ENCODE measurements at regions not wholly inside any gene's neighbourhood (a gene's known extent, or its start where the extent isn't known, plus 50 kb on each side); places are given as distances from the start of the nearest gene placed in this dataset.
"Not testable (repeated sequence)": the region's sequence is repeated elsewhere in the genome, so short reads cannot be mapped to it uniquely, and the experiment has no call there.

DNA sequence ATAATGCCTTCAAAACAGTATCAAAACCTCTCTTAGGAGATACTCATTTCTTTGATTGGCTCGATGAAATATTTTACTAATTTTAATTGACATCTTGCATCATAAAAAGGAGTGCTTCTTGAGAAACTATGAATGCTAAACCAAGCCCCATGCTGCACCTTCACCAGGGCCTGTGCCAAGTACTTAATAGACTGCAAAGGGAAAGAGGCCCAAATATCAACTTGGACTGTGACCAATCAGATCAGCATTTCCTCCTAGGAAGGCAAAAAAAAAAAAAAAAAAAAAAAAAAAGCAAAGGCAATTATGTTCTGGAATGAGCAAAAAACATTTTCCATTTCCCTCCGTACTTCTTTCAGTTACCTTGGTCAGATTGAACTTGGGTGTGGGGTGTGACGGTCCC lies 253.0 kb upstream of the SOX4 start:
- H3K4me3 ChIP-seq (ENCODE audit: low read depth, low read length) = no peak overlapping the region
- in situ Hi-C loops (cut with HindIII; ENCODE audit: low sequenced_read_pairs) = no loop called here
- no peak for DNase-seq (ENCODE audit: low read depth, low spot score)
- TF ChIP-seq, protein P1, sequence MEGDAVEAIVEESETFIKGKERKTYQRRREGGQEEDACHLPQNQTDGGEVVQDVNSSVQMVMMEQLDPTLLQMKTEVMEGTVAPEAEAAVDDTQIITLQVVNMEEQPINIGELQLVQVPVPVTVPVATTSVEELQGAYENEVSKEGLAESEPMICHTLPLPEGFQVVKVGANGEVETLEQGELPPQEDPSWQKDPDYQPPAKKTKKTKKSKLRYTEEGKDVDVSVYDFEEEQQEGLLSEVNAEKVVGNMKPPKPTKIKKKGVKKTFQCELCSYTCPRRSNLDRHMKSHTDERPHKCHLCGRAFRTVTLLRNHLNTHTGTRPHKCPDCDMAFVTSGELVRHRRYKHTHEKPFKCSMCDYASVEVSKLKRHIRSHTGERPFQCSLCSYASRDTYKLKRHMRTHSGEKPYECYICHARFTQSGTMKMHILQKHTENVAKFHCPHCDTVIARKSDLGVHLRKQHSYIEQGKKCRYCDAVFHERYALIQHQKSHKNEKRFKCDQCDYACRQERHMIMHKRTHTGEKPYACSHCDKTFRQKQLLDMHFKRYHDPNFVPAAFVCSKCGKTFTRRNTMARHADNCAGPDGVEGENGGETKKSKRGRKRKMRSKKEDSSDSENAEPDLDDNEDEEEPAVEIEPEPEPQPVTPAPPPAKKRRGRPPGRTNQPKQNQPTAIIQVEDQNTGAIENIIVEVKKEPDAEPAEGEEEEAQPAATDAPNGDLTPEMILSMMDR (IDR thresholded peaks at IDR 0.05; ENCODE audit: low read depth, low read length) = no peak

DNA sequence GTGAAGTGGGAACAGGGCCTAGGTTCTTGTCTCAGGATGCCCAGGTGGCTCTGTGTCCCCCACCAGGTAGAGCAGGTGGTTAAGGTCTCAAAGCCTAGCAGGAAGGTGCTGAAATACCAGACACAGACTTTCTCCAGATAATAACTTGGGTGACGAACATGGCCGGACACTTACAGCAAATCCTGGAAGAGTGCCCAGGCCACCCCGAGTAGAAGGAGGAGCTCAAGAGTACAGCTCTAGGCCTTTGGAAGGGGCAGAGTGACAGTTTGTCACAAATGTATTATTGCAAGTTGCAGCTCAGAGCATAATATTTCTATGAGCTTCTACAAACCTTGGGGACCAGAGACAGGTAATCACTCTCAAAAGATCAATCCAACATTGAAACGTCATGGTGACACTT lies 251.6 kb upstream of the SOX4 start:
- no peak overlapping the region for H3K4me3 ChIP-seq (ENCODE audit: low read depth, low read length)
- in situ Hi-C loops (cut with HindIII; ENCODE audit: low sequenced_read_pairs) = no loop called here
- TF ChIP-seq, protein P1 (IDR thresholded peaks at IDR 0.05; ENCODE audit: low read depth, low read length) = no peak
- no peak for DNase-seq (ENCODE audit: low read depth, low spot score)

DNA sequence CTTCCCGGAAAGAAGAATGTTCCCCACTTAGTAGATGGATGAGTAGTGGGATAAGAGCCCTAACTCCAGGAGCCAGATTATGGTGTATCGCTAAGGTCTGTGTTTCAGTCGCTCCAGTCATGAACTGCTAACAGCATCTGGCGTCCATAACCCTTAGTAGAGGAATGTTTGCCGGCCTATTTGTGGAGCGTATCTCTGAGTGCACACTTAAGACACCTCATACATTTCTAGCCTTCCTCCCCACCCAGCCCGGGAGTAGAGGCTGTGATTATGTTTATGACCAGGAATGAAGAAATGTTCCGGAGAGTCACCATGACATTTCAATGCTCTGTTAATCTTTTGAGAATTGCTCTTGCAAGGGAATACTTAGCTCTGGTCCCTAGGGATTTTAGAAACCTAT lies 251.1 kb upstream of the SOX4 start:
- in situ Hi-C loops (cut with HindIII; ENCODE audit: low sequenced_read_pairs) = no loop called here

DNA sequence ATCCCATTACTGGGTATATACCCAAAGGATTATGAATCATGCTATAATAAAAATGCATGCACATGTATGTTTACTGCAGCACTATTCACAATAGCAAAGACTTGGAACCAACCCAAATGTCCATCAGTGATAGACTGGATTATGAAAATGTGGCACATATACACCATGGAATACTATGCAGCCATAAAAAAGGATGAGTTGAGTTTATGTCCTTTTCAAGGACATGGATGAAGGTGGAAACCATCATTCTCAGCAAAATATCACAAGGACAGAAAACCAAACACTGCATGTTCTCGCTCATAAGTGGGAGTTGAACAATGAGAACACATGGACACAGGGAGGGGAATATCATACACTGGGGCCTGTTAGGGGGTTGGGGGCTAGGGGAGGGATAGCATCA lies 247.8 kb upstream of the SOX4 start:
- DNase-seq (ENCODE audit: low read depth, low spot score); H3K4me3 ChIP-seq (ENCODE audit: low read depth, low read length); in situ Hi-C loops (cut with HindIII; ENCODE audit: low sequenced_read_pairs): not testable (repeated sequence)

More for the DNA sequence above, 251.1 kb upstream of the SOX4 start:
- TF ChIP-seq, protein P1 (IDR thresholded peaks at IDR 0.05; ENCODE audit: low read depth, low read length) = no peak
- DNase-seq (ENCODE audit: low read depth, low spot score) = no peak
- H3K4me3 ChIP-seq (ENCODE audit: low read depth, low read length) = no peak overlapping the region

DNA sequence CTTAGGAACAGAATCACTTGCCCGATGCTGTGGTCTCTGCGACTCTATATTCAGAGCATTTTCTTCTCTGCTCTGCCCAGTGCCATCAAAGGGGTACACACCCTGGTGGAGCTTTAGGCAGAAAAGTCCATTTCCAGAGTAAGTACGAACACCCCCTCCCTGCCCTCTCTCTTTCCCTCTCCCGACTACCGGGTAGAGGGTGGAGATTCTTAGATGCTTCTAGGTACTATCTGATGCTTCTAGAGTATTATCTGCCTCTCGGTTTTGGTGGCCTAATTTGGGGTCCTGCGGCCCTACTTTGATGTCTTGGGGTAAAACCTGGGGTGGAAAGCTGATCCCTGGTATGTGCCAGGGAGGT lies 245.4 kb upstream of the SOX4 start:
- H3K4me3 ChIP-seq (ENCODE audit: low read depth, low read length) = no peak overlapping the region
- TF ChIP-seq, protein P1 (IDR thresholded peaks at IDR 0.05; ENCODE audit: low read depth, low read length) = no peak
- in situ Hi-C loops (cut with HindIII; ENCODE audit: low sequenced_read_pairs) = no loop called here
- no peak for DNase-seq (ENCODE audit: low read depth, low spot score)

DNA sequence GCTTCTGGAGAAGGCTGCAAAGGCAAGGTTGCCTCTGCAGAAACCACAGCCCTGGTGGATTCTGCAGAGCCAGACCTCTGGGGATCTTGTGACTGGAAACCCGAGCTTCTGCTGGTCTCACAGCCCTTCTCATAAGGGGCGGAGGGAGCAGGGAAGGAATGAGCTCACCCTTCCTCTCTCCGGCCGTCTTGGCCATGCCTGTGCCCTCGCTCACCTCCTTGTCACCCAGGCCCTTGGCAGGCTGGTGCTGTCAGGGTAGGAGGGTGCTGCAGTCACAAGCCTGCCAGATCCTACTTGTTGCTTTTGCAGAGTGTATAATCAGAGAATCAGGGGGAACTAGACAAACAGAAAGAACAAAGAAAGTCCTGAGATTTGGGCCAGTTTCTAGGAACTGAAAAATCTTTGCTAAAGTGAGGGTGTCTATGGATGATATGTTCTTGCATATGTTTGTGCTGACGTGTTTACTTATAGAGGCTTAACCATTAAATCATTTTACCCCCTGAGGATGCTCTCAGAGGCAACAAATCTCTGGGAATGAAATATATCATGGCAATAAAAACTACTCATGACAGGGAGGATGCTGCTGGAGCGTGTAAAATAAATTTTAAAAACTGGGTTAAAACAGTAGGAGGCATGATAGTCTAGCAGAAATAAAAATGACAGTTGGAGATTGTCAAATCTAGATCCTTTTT lies 244.9 kb upstream of the SOX4 start:
- in situ Hi-C loops (cut with HindIII; ENCODE audit: low sequenced_read_pairs) = no loop called here
- peak; percentile 76 for DNase-seq (ENCODE audit: low read depth, low spot score)
- TF ChIP-seq, protein P1 (IDR thresholded peaks at IDR 0.05; ENCODE audit: low read depth, low read length) = no peak
- H3K4me3 ChIP-seq (ENCODE audit: low read depth, low read length) = no peak overlapping the region

DNA sequence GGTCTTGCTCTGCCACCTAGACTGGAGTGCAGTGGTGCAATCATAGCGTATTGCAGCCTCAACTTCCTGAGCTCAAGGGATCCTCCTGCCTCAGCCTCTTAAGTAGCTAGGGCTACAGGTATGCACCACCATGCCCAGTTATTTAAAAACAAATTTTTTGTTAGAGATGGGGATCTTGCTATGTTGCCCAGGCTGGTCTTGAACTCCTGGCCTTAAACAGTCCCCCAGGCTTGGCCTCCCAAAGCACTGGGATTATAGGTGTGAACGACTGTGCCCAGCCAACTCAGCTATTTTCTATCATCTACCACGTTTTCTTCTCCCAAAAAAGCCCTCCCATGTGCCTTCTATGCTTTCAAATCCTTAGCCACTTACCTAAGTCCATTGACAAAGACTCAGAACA lies 243.7 kb upstream of the SOX4 start:
- in situ Hi-C loops (cut with HindIII; ENCODE audit: low sequenced_read_pairs) = no loop called here
- TF ChIP-seq, protein P1 (IDR thresholded peaks at IDR 0.05; ENCODE audit: low read depth, low read length) = no peak
- no peak overlapping the region for H3K4me3 ChIP-seq (ENCODE audit: low read depth, low read length)
- no peak for DNase-seq (ENCODE audit: low read depth, low spot score)
